CD8-positive, alpha-beta memory T cell (primary cell): ENCODE measurements at regions not wholly inside any gene's neighbourhood (a gene's known extent, or its start where the extent isn't known, plus 50 kb on each side); places are given as distances from the start of the nearest gene placed in this dataset.

Experiments
- CTCF ChIA-PET: fragments of 350-600 bp; sonication (Branson Sonifier 250); formaldehyde crosslinking; loops from one replicate; lab custom pipeline; 2021; ENCODE audit warnings: antibody characterized with exemption; lab: Charles Lee
- POLR2A ChIA-PET: fragments of 350-600 bp; sonication (Branson Sonifier 250); formaldehyde crosslinking; loops from one replicate; lab custom pipeline; 2021; ENCODE audit warnings: antibody characterized with exemption; lab: Charles Lee
- DNase-seq, 5 donors: peaks; one replicate each; pipeline versions ENCODE4 v3.0.0 to v3.0.0-alpha.2; 2020 to 2022; ENCODE audit warnings: mixed read lengths in 1 of 5
- H3K27ac ChIP-seq: one replicate; pipeline ENCODE4 v1.7.0; 2013; ENCODE audit warnings: low read depth, mild to moderate bottlenecking, low read length, moderate library complexity
- H3K27me3 ChIP-seq: 2 replicates; pipeline ENCODE4 v1.7.0; 2013; ENCODE audit warnings: low read length, mild to moderate bottlenecking; ENCODE audit not compliant: insufficient read depth, poor library complexity, severe bottlenecking
- H3K36me3 ChIP-seq: 2 replicates; pipeline ENCODE4 v1.7.0; 2013; ENCODE audit warnings: mild to moderate bottlenecking, low read length, moderate library complexity; ENCODE audit not compliant: insufficient read depth
- H3K4me1 ChIP-seq: 2 replicates; pipeline ENCODE4 v1.7.0; 2013; ENCODE audit warnings: mild to moderate bottlenecking, low read length, moderate library complexity; ENCODE audit not compliant: insufficient read depth
- H3K4me3 ChIP-seq: 2 replicates; pipeline ENCODE4 v1.7.0; 2013; ENCODE audit warnings: mild to moderate bottlenecking, low read length
- H3K9me3 ChIP-seq: 2 replicates; pipeline ENCODE4 v1.7.0; 2013; ENCODE audit warnings: mild to moderate bottlenecking, low read length
- H3K27ac Mint-ChIP-seq, 8 donors: one replicate each; pipeline ENCODE4 v1.8.0; 2020 to 2021; ENCODE audit warnings: mixed read lengths in 8 of 8, mild to moderate bottlenecking in 6 of 8, inconsistent platforms in 3 of 8, moderate library complexity in 3 of 8
- H3K27me3 Mint-ChIP-seq, 2 donors: one replicate each; pipeline ENCODE4 v1.8.0; 2020 to 2021; ENCODE audit warnings: mixed read lengths in 2 of 2, mild to moderate bottlenecking in 1 of 2, moderate library complexity in 1 of 2
- H3K36me3 Mint-ChIP-seq, 3 donors: one replicate each; pipeline ENCODE4 v1.8.0; 2020 to 2021; ENCODE audit warnings: mixed read lengths in 3 of 3, inconsistent platforms in 1 of 3, mild to moderate bottlenecking in 1 of 3
- H3K4me1 Mint-ChIP-seq, 3 donors: one replicate each; pipeline ENCODE4 v1.8.0; 2020 to 2021; ENCODE audit warnings: mixed read lengths in 3 of 3, inconsistent platforms in 1 of 3, mild to moderate bottlenecking in 1 of 3
- H3K4me3 Mint-ChIP-seq, 7 donors: one replicate each; pipeline ENCODE4 v1.8.0; 2020 to 2021; ENCODE audit warnings: mixed read lengths in 7 of 7, mild to moderate bottlenecking in 6 of 7, moderate library complexity in 4 of 7, inconsistent platforms in 2 of 7
- H3K9me3 Mint-ChIP-seq, 5 donors: one replicate each; pipeline ENCODE4 v1.8.0; 2020 to 2022; ENCODE audit warnings: mixed read lengths in 5 of 5, mild to moderate bottlenecking in 3 of 5, moderate library complexity in 2 of 5, inconsistent platforms in 1 of 5

DNA sequence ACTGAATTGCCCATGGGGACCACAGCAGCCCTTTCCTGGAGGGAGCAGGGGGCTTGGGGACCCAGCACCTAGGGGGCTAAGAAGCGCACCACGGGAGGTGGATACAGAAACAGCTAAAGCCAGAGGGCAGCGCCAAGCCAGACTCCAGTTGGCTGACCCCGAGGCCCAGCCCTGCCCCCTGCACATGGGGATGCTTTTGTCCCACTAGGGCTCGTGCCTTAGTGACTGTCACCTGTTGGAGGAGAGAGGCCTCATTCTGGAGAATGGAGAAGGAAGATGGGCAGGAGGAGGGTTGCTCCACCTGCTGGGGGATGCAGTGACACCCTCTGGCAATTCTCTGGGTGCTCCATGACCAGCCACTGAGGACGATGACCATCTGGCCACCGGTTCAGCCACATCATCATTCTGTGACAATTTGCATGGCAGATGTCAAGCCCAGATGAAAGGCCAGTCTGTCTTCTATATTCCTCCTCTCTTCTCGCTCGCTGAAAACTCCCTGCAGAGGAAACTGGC, 167.8 kb upstream of the TLE3 start:
- Mint-ChIP-seq H3K27ac (peak overlapping the region in 1 of 8 donors; percentile 77), H3K4me3 (no peak overlapping the region), H3K9me3 (no peaks in the 10 kb centered on the region), H3K36me3 (no peaks in the 10 kb centered on the region), H3K4me1 (peaks cover 21 to 45% (median 25%) of the 10 kb centered on the region in 3 donors), H3K27me3 (peaks cover 4 to 12% of the 10 kb centered on the region in 2 donors)
- Histone ChIP-seq H3K36me3 (no peaks in the 10 kb centered on the region), H3K9me3 (no peaks in the 10 kb centered on the region), H3K27me3 (no peaks in the 10 kb centered on the region), H3K27ac (no peak overlapping the region), H3K4me3 (no peak overlapping the region), H3K4me1 (peaks cover 22% of the 10 kb centered on the region)
- POLR2A ChIA-PET = interaction anchor here (0.6 kb wide), 1 partner anchor 514 kb away, joined by 3 read pairs; no protein-coding TSS in a partner anchor
- DNase-seq = no peak
- CTCF ChIA-PET = no interaction called here

DNA sequence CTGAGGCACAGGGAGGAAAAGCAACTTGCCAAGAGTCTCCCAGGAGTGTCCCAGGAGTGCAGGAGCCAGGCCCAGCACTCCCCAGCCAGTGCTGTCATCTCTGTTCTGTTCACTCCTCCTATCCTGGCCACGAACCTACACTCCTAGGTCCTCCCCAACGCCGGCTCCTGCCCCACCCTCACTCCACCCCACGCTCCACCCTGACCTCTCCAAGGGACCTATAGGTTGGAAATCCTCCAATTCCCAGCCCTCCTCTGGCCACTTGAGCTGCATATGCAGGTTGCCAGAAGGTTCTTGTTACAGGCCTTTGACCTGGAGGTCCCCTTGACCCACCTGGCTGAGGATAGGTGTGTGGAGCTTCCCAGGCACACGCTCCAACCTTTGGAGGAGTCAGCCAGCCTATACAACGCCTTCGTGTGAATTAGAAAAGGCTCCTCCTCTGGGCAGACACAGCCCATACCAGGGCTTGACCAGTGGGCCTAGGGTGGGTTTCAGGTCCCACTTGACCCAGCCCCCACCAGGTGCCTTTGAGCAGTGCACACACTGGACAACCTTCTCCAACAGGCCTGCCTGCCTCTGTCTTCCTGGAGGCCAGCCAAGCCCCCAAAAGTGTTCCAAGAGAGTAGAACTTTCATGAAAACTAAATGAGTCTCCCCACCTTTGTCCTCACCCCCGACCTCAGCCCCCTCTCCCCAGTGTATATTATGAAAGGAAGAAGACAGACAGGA, 167.2 kb upstream of the TLE3 start:
- Histone ChIP-seq H3K4me1 (peaks cover 28% of the 10 kb centered on the region), H3K36me3 (no peaks in the 10 kb centered on the region), H3K27ac (no peak overlapping the region), H3K4me3 (no peak overlapping the region), H3K9me3 (no peaks in the 10 kb centered on the region), H3K27me3 (no peaks in the 10 kb centered on the region)
- peaks cover 4 to 12% of the 10 kb centered on the region in 2 donors for H3K27me3 Mint-ChIP-seq
- peaks cover 27 to 51% (median 30%) of the 10 kb centered on the region in 3 donors for H3K4me1 Mint-ChIP-seq
- peak overlapping the region in 1 of 7 donors; percentile 37 for H3K4me3 Mint-ChIP-seq
- H3K36me3 Mint-ChIP-seq = no peaks in the 10 kb centered on the region
- DNase-seq = no peak
- ChIA-PET POLR2A (interaction anchor here (0.6 kb wide), 1 partner anchor 513 kb away, joined by 3 read pairs; no protein-coding TSS in a partner anchor), CTCF (no interaction called here)
- peak overlapping the region in 1 of 8 donors; percentile 77 for H3K27ac Mint-ChIP-seq
- H3K9me3 Mint-ChIP-seq = no peaks in the 10 kb centered on the region

DNA sequence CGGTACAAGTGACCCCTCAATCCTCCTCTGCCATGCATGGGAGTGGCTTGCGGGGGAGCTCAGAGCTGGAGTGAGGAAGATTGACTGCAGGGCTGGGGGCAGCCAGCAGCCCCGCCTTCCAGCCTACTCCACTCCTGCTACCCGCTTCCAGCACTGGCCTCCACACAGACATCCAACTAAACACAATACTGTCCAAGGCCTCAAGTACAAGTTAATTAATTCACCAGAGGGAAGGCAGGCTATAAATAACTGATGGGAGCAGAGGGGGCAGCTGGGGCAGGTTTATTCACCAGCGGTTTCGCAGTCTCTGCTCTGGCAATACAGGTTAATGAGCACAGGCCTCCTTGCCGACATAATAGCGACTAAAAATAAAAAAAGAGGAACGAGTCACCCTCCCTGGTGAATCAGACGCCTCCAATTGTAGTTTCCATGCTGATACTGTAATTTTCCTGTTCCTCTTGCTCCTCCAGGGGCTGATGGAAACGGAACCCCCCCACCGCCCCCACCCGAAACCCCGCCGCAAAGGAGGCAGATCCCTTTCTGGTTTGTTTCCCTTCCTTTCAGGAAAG, 166.4 kb upstream of the TLE3 start:
- no peak for DNase-seq
- H3K4me3 Mint-ChIP-seq = no peak overlapping the region
- peaks cover 0 to 9% of the 10 kb centered on the region in 2 donors for H3K27me3 Mint-ChIP-seq
- CTCF ChIA-PET = no interaction called here
- Histone ChIP-seq H3K27ac (no peak overlapping the region), H3K4me3 (no peak overlapping the region), H3K4me1 (peaks cover 36% of the 10 kb centered on the region), H3K9me3 (no peaks in the 10 kb centered on the region), H3K36me3 (no peaks in the 10 kb centered on the region), H3K27me3 (no peaks in the 10 kb centered on the region)
- POLR2A ChIA-PET = no interaction called here
- H3K27ac Mint-ChIP-seq = no peak overlapping the region
- H3K9me3 Mint-ChIP-seq = no peaks in the 10 kb centered on the region
- peaks cover 33 to 59% (median 38%) of the 10 kb centered on the region in 3 donors for H3K4me1 Mint-ChIP-seq
- H3K36me3 Mint-ChIP-seq = no peaks in the 10 kb centered on the region

- Histone ChIP-seq H3K27ac (no peak overlapping the region), H3K27me3 (no peaks in the 10 kb centered on the region), H3K4me3 (no peak overlapping the region), H3K4me1 (peaks cover 50% of the 10 kb centered on the region), H3K36me3 (no peaks in the 10 kb centered on the region), H3K9me3 (no peaks in the 10 kb centered on the region)
- no peaks in the 10 kb centered on the region for H3K27me3 Mint-ChIP-seq
- ChIA-PET POLR2A (no interaction called here), CTCF (no interaction called here)
- peak in 1 of 5 donors; percentile 30 for DNase-seq
- no peaks in the 10 kb centered on the region for H3K9me3 Mint-ChIP-seq
- peak overlapping the region in 1 of 8 donors; percentile 39 for H3K27ac Mint-ChIP-seq
- peaks cover 45 to 67% (median 46%) of the 10 kb centered on the region in 3 donors for H3K4me1 Mint-ChIP-seq
- H3K36me3 Mint-ChIP-seq = no peaks in the 10 kb centered on the region
- H3K4me3 Mint-ChIP-seq = no peak overlapping the region
These were observed 165.0 kb upstream of the TLE3 start for GRCh38 chr15:70262591-70263274.

DNA sequence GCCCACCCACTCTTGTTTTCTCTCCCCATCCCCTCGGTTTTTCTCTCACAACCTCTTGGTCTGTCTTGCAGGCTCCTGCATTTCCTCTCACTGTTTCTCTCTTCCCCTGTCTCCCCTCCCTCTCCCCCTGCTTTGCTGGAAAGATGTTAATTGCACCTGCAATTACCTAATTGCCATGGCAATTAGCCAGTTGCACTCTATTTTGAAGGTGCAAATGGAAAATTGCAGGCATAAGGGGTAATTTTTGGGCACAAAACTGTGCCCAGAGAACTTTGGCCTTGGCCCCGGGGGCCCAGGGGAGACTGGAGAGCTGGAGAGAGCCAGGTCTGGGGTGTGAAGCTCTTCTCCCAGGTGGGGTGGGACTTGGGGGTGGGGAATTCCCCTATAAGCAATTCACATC, 164.5 kb upstream of the TLE3 start:
- Histone ChIP-seq H3K4me1 (peaks cover 49% of the 10 kb centered on the region), H3K9me3 (no peaks in the 10 kb centered on the region), H3K4me3 (no peak overlapping the region), H3K36me3 (no peaks in the 10 kb centered on the region), H3K27ac (no peak overlapping the region), H3K27me3 (no peaks in the 10 kb centered on the region)
- no peak for DNase-seq
- Mint-ChIP-seq H3K27me3 (no peaks in the 10 kb centered on the region), H3K4me3 (peak overlapping the region in 1 of 7 donors; percentile 7), H3K9me3 (no peaks in the 10 kb centered on the region), H3K27ac (no peak overlapping the region), H3K4me1 (peaks cover 45 to 68% (median 47%) of the 10 kb centered on the region in 3 donors), H3K36me3 (no peaks in the 10 kb centered on the region)
- ChIA-PET POLR2A (no interaction called here), CTCF (no interaction called here)

- H3K27ac Mint-ChIP-seq = peak overlapping the region in 2 of 8 donors; percentile 32 to 47
These were observed 163.4 kb upstream of the TLE3 start for GRCh38 chr15:70261083-70261482.

GRCh38 chr15:70260580-70260979, 162.9 kb upstream of the TLE3 start:
- peaks cover 33% of the 10 kb centered on the region for H3K4me1 ChIP-seq
- peaks cover 39 to 62% (median 42%) of the 10 kb centered on the region in 3 donors for H3K4me1 Mint-ChIP-seq
- no peak for DNase-seq
- H3K9me3 ChIP-seq = no peaks in the 10 kb centered on the region
- no peaks in the 10 kb centered on the region for H3K36me3 ChIP-seq
- peaks cover 0 to under 1% of the 10 kb centered on the region in 2 donors for H3K27me3 Mint-ChIP-seq
- H3K27ac Mint-ChIP-seq = peak overlapping the region in 2 of 8 donors; percentile 66 to 84
- POLR2A ChIA-PET = no interaction called here
- peak overlapping the region in 1 of 7 donors; percentile 29 for H3K4me3 Mint-ChIP-seq
- CTCF ChIA-PET = no interaction called here
- H3K9me3 Mint-ChIP-seq = no peaks in the 10 kb centered on the region
- H3K27ac ChIP-seq = no peak overlapping the region
- no peaks in the 10 kb centered on the region for H3K36me3 Mint-ChIP-seq
- H3K27me3 ChIP-seq = no peaks in the 10 kb centered on the region
- no peak overlapping the region for H3K4me3 ChIP-seq

More at GRCh38 chr15:70261083-70261482, 163.4 kb upstream of the TLE3 start:
- Histone ChIP-seq H3K36me3 (no peaks in the 10 kb centered on the region), H3K27me3 (no peaks in the 10 kb centered on the region), H3K4me1 (peaks cover 38% of the 10 kb centered on the region), H3K27ac (no peak overlapping the region), H3K4me3 (no peak overlapping the region), H3K9me3 (no peaks in the 10 kb centered on the region)
- H3K4me3 Mint-ChIP-seq = peak overlapping the region in 1 of 7 donors; percentile 46
- H3K9me3 Mint-ChIP-seq = no peaks in the 10 kb centered on the region
- POLR2A ChIA-PET = no interaction called here
- CTCF ChIA-PET = no interaction called here
- no peaks in the 10 kb centered on the region for H3K27me3 Mint-ChIP-seq
- DNase-seq = no peak
- no peaks in the 10 kb centered on the region for H3K36me3 Mint-ChIP-seq
- H3K4me1 Mint-ChIP-seq = peaks cover 39 to 66% (median 42%) of the 10 kb centered on the region in 3 donors
